ENCODE measurements at regions not wholly inside any gene's neighbourhood (a gene's known extent, or its start where the extent isn't known, plus 50 kb on each side); places are given as distances from the start of the nearest gene placed in this dataset.

GRCh38 chr15:87420017-87420416 is 836.5 kb downstream of the NTRK3 start:
- no peak for TF ChIP-seq CTCF (IDR thresholded peaks at IDR 0.05)
- no peak for TF ChIP-seq POLR2A (IDR thresholded peaks at IDR 0.05; ENCODE audit: low read depth)
- no peak for TF ChIP-seq POLR2AphosphoS5 (IDR thresholded peaks at IDR 0.05)
